ENCODE measurements at regions not wholly inside any gene's neighbourhood (a gene's known extent, or its start where the extent isn't known, plus 50 kb on each side); places are given as distances from the start of the nearest gene placed in this dataset.

- no peak for DNase-seq
Measured at GRCh38 chr20:22795871-22796270, 211.5 kb upstream of the FOXA2 start.

GRCh38 chr20:22796469-22797077 lies 212.2 kb upstream of the FOXA2 start:
- DNase-seq = no peak

GRCh38 chr20:22797103-22797502 lies 212.7 kb upstream of the FOXA2 start:
- no peak for DNase-seq

- DNase-seq = no peak
Measured at GRCh38 chr20:22799687-22800086, 215.3 kb upstream of the FOXA2 start.

GRCh38 chr20:22800129-22800528 lies 215.8 kb upstream of the FOXA2 start:
- no peak for DNase-seq

- DNase-seq = no peak
Measured at GRCh38 chr20:22801528-22801927, 217.2 kb upstream of the FOXA2 start.

GRCh38 chr20:22802296-22802695 lies 217.9 kb upstream of the FOXA2 start:
- DNase-seq = no peak

- no peak for DNase-seq
Measured at GRCh38 chr20:22805219-22805618, 220.8 kb upstream of the FOXA2 start.

- DNase-seq = no peak
Measured at GRCh38 chr20:22805996-22806395, 221.6 kb upstream of the FOXA2 start.

- no peak for DNase-seq
Measured at GRCh38 chr20:22807045-22807444, 222.7 kb upstream of the FOXA2 start.

GRCh38 chr20:22807646-22808244 lies 223.4 kb upstream of the FOXA2 start:
- no peak for DNase-seq

- DNase-seq = no peak
Measured at GRCh38 chr20:22808628-22809027, 224.3 kb upstream of the FOXA2 start.

- no peak for DNase-seq
Measured at GRCh38 chr20:22810030-22810429, 225.1 kb upstream of the SSTR4 start.

- no peak for DNase-seq
Measured at GRCh38 chr20:22810626-22811569, 224.2 kb upstream of the SSTR4 start.

GRCh38 chr20:22814471-22815205 lies 220.5 kb upstream of the SSTR4 start:
- DNase-seq = no peak

- no peak for DNase-seq
Measured at GRCh38 chr20:22815206-22815551, 219.9 kb upstream of the SSTR4 start.

- no peak for DNase-seq
Measured at GRCh38 chr20:22815603-22816315, 219.4 kb upstream of the SSTR4 start.

- DNase-seq = no peak
Measured at GRCh38 chr20:22818636-22819035, 216.5 kb upstream of the SSTR4 start.

GRCh38 chr20:22819112-22819511 lies 216.0 kb upstream of the SSTR4 start:
- no peak for DNase-seq

GRCh38 chr20:22819784-22820183 lies 215.3 kb upstream of the SSTR4 start:
- DNase-seq = no peak

- DNase-seq = no peak
Measured at GRCh38 chr20:22821081-22821727, 213.9 kb upstream of the SSTR4 start.

- DNase-seq = no peak
Measured at GRCh38 chr20:22821796-22822195, 213.3 kb upstream of the SSTR4 start.

Measured in CD4-positive, alpha-beta T cell treated with Interleukin-1 beta for 1 hour (primary cell).